Epithelial cell of esophagus (primary cell): ENCODE measurements at regions not wholly inside any gene's neighbourhood (a gene's known extent, or its start where the extent isn't known, plus 50 kb on each side); places are given as distances from the start of the nearest gene placed in this dataset.

Experiments
- DNase-seq: peaks from one replicate; pipeline ENCODE4 v3.0.0; 2010; ENCODE audit warnings: low read depth
- H3K4me3 ChIP-seq: 2 replicates; pipeline ENCODE4 v1.5.1; 2011; ENCODE audit warnings: mild to moderate bottlenecking, low read length, control low read depth
- TF ChIP-seq, protein P1 (sequence below): IDR thresholded peaks from 2 replicates; pipeline ENCODE4 v1.5.1; 2011; ENCODE audit warnings: low read depth, mild to moderate bottlenecking, low read length, control low read depth, inconsistent platforms; ENCODE audit not compliant: insufficient read depth; ENCODE audit errors: missing control alignments

DNA sequence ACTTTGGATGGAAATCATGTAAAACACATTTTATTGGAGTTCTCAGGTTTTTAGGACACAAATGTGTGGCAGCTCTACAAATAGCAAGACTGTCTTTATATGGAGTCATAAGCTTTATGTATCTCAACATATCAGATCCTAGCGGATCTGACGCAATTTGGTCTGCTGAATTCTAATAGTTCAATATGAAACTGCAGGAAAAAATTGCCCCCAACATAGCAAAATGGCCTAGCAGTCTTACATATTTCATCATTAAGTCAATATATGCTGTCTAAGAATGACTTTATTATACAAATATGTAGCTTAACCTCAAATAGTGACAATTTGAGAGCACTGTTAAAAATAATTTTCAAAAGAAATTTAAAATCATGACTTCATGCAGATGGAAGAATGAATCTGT lies 244.3 kb downstream of the TAF11L14 start:
- no peak overlapping the region for H3K4me3 ChIP-seq
- TF ChIP-seq, protein P1, sequence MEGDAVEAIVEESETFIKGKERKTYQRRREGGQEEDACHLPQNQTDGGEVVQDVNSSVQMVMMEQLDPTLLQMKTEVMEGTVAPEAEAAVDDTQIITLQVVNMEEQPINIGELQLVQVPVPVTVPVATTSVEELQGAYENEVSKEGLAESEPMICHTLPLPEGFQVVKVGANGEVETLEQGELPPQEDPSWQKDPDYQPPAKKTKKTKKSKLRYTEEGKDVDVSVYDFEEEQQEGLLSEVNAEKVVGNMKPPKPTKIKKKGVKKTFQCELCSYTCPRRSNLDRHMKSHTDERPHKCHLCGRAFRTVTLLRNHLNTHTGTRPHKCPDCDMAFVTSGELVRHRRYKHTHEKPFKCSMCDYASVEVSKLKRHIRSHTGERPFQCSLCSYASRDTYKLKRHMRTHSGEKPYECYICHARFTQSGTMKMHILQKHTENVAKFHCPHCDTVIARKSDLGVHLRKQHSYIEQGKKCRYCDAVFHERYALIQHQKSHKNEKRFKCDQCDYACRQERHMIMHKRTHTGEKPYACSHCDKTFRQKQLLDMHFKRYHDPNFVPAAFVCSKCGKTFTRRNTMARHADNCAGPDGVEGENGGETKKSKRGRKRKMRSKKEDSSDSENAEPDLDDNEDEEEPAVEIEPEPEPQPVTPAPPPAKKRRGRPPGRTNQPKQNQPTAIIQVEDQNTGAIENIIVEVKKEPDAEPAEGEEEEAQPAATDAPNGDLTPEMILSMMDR, result no peak
- no peak for DNase-seq

DNA sequence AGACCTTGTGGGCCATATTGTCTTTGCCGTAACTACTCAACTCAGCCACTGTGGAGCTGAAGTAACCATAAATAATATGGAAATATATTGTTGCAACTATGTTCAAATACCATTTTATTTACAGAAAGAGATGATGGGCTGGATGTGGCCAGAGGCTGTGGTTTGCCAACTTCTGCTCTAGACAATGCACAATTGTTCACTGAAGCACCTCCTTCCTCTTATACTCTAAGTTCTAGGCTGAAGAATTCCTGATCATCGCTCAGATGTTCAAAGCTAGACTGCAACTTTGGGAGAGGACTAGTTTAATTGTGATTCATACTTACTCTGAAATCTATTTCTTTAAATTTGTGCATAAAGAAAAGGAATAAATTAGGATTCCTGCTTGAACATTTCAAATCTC lies 245.0 kb downstream of the TAF11L14 start:
- no peak for DNase-seq
- TF ChIP-seq, protein P1, result no peak
- H3K4me3 ChIP-seq, result no peak overlapping the region

DNA sequence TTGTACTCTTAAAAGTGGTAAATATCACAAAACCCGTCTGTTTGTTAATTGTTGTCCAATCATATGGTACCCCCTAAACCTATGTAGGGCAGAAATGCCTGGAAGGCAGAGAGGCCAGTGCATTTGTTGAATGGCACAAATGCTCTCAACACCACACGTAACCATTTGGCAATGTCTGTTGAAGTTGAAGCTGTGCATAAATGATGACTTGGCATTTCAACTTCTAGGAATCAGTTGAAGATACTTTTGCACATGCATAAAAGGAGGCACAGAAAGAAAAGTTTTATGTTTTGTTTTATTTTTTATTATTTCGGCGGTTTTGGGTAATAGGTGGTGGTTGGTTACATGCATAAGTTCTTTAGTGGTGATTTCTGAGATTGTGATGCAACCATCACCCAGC lies 246.6 kb downstream of the TAF11L14 start:
- H3K4me3 ChIP-seq, result no peak overlapping the region
- DNase-seq, result no peak
- TF ChIP-seq, protein P1, result no peak

DNA sequence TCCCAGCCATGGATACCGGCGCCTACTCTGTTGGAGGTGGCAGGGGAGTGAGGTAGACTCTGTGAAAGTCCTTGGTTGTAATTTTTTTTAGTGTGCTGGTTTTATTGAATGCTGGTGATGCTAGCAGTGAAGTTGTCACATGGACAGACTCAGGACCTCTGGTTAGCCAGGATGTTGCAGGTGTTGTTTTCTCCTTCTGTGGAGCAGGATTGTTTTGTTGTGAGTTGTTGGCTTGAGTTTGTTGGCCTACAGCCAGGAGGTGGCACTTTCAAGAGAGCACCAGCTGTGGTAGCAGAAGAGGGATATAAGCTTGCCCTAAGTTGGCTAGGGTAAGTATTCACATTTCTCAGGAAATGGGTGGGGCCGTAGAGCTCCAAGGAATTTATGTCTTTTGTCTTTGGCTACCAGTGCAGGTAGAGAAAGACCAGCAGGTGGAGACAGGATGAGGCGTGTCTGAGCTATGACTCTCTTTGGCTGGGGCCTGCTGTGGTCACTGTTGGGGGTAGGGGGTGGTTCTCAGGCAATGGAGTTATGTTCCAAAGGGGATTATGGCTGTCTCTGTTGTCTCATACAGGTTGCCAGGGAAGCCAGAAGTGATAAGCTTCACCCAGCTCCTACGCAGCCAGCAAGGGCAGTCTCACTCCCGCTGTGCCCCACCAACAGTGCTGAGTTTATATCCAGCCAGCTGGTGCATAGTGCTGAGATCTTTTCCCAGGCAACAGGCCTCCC lies 248.7 kb downstream of the TAF11L14 start:
- H3K4me3 ChIP-seq, result no peak overlapping the region
- TF ChIP-seq, protein P1, result peak; percentile 63
- peak; percentile 94 for DNase-seq

DNA sequence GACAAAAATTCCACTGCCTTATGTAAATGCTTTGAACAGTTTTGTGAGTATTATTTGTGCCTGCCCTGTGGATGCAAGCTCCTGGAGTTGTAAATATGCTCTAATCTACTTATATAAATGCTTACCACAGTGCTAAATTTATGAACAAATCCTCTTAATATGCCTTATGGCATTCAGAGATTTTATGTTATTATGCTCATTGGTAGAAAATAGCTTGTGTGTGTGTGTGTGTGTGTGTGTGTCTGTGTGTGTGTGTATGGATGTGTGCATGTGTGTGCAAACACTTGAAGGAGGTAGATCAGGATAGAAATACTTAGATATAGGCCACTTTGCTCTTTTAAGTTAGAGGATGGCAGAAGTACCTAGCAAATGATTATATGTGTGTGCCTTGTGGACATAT lies 253.9 kb downstream of the TAF11L14 start:
- TF ChIP-seq, protein P1, result no peak

DNA sequence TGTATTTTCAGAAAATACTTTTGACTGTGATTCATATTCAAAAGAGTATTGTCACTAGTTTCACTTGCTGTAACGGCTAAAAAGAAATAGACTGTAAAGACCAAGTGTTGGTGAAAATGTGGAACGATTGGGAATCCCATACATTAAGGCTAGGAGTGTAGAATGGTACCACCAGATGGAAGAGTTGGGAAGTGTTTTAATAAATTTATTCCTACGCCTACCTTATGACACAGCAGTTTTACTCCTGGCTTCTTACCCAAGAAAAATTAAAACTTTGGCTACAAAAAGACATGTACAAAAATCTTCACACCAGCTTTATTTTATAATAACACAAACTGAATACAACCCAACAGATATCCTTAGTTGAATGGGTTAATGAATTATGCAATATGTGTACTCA lies 256.2 kb downstream of the TAF11L14 start:
- TF ChIP-seq, protein P1, result no peak
- DNase-seq, result no peak
- no peak overlapping the region for H3K4me3 ChIP-seq

More for the DNA sequence above, 253.9 kb downstream of the TAF11L14 start:
- no peak overlapping the region for H3K4me3 ChIP-seq
- no peak for DNase-seq

DNA sequence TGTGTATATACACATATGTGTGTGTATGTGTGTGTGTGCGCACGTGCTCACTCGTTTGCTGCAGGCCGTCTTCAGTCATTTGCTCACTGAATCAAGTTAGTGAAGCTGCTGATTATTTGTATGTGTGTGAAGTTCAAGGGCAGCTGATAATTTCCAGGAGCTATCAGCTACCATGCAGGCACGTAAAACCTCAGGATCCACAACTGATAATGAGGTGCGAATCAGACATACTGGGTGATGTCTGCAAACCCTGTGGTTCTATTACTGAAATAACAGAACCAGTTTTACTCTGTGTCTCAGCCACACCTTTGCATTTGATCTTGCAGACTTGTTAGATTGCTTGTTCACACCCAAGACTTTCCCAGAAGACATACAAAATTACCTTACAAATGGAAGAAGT lies 257.6 kb downstream of the TAF11L14 start:
- TF ChIP-seq, protein P1, result no peak
- no peak overlapping the region for H3K4me3 ChIP-seq
- peak; percentile 37 for DNase-seq
